ENCODE measurements at regions not wholly inside any gene's neighbourhood (a gene's known extent, or its start where the extent isn't known, plus 50 kb on each side); places are given as distances from the start of the nearest gene placed in this dataset.
A peak's percentile ranks its signal among the peaks of the same experiment; 100 is the strongest.

GRCh38 chr2:195106681-195107380 is 550.2 kb upstream of the SLC39A10 start:
- no peak overlapping the region for H2BK120ac ChIP-seq (ENCODE audit: insufficient read depth, low read length, poor library complexity)
- no peak overlapping the region for H3K4me2 ChIP-seq (ENCODE audit: low read length)
- no peak overlapping the region for H3K14ac ChIP-seq (ENCODE audit: low read length)
- no peak overlapping the region for H4K12ac ChIP-seq (ENCODE audit: low read depth, low read length)
- no peak overlapping the region for H3K18ac ChIP-seq (ENCODE audit: low read length)
- no peak overlapping the region for H3K23ac ChIP-seq (ENCODE audit: low read length)
- H3K27ac ChIP-seq (ENCODE audit: low read depth, low read length) = no peak overlapping the region
- H2AK5ac ChIP-seq (ENCODE audit: low read length) = no peak overlapping the region
- H2BK12ac ChIP-seq (ENCODE audit: low read length) = no peak overlapping the region
- H4K91ac ChIP-seq (ENCODE audit: low read depth, low read length) = no peak overlapping the region
- H3K9me3 ChIP-seq (ENCODE audit: insufficient read depth, low read depth, low read length) = no peaks in the 10 kb centered on the region
- no peaks in the 10 kb centered on the region for H3K27me3 ChIP-seq (ENCODE audit: insufficient read depth, low read length)
- no peaks in the 10 kb centered on the region for H3K36me3 ChIP-seq (ENCODE audit: control insufficient read depth in 1 of 2, insufficient read depth in 2 of 2, low read length in 2 of 2)
- H4K8ac ChIP-seq (ENCODE audit: low read depth, low read length) = no peak overlapping the region
- no peak overlapping the region for H3K9ac ChIP-seq (ENCODE audit: low read length)
- no peaks in the 10 kb centered on the region for H3K79me1 ChIP-seq (ENCODE audit: low read length)
- no peak overlapping the region for H2BK5ac ChIP-seq (ENCODE audit: low read depth, low read length, poor library complexity)
- no peaks in the 10 kb centered on the region for H3K79me2 ChIP-seq (ENCODE audit: control insufficient read depth, insufficient read depth, low read length, poor library complexity)
- H3K4me3 ChIP-seq (ENCODE audit: low read depth, low read length) = no peak overlapping the region
- H3K4ac ChIP-seq (ENCODE audit: low read depth, low read length) = no peak overlapping the region
- no peaks in the 10 kb centered on the region for H3K4me1 ChIP-seq (ENCODE audit: control insufficient read depth in 1 of 2, insufficient read depth in 2 of 2, low read length in 2 of 2)
- H2AFZ ChIP-seq (ENCODE audit: insufficient read depth, low read length, poor library complexity) = no peak overlapping the region
- WGBS (ENCODE audit: extremely low coverage, insufficient coverage, insufficient read length) = no CpG with 5 or more reads among the region's 6 CpGs
- no peak for DNase-seq

DNA sequence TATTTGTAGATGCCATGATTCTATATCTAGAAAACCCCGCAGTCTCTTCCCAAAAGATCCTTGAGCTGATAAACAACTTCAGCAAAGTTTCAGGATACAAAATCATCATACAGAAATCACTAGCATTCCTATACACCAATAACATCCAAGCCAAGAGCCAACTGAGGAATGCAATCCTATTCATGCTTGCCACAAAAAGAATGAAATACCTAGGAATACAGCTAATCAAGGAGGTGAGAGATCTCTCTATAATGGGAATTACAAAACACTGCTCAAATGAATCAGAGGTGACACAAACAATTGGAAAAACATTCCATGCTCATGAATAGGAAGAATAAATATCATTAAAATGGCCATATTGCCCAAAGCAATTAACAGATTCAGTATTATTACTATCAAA is 551.4 kb upstream of the SLC39A10 start:
- peak; percentile 18 to 48 for DNase-seq

DNA sequence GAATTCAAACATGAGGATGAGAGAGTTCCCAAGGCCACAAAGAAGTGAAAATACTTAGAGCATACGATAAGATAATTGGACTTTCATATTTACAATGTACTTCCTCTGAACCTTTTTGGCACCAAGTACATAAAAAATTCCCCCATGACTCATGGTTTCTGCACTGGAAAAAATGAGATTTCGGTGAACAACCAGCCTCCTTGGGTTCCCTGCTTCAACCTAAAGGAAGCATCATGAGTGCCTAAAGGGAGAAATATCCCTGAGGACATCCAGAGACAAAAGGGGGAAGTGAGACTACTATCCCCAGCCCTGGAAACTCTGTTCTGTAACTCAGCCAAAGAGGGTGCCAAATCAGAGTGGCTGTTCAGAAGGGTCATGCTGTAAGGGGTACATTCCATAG is 562.7 kb upstream of the SLC39A10 start:
- Histone ChIP-seq H2AK5ac (ENCODE audit: low read length) (no peak overlapping the region), H2BK12ac (ENCODE audit: low read length) (no peak overlapping the region), H4K91ac (ENCODE audit: low read depth, low read length) (no peak overlapping the region), H3K4me1 (ENCODE audit: control insufficient read depth in 1 of 2, insufficient read depth in 2 of 2, low read length in 2 of 2) (no peaks in the 10 kb centered on the region), H3K79me1 (ENCODE audit: low read length) (no peaks in the 10 kb centered on the region), H3K23ac (ENCODE audit: low read length) (no peak overlapping the region), H3K79me2 (ENCODE audit: control insufficient read depth, insufficient read depth, low read length, poor library complexity) (no peaks in the 10 kb centered on the region), H2BK120ac (ENCODE audit: insufficient read depth, low read length, poor library complexity) (no peak overlapping the region), H3K9ac (ENCODE audit: low read length) (no peak overlapping the region), H3K9me3 (ENCODE audit: insufficient read depth, low read depth, low read length) (no peaks in the 10 kb centered on the region), H2AFZ (ENCODE audit: insufficient read depth, low read length, poor library complexity) (no peak overlapping the region), H3K36me3 (ENCODE audit: control insufficient read depth in 1 of 2, insufficient read depth in 2 of 2, low read length in 2 of 2) (no peaks in the 10 kb centered on the region), H3K4me2 (ENCODE audit: low read length) (no peak overlapping the region), H3K4ac (ENCODE audit: low read depth, low read length) (no peak overlapping the region), H3K14ac (ENCODE audit: low read length) (no peak overlapping the region), H3K4me3 (ENCODE audit: low read depth, low read length) (no peak overlapping the region), H3K27me3 (ENCODE audit: insufficient read depth, low read length) (no peaks in the 10 kb centered on the region), H3K27ac (ENCODE audit: low read depth, low read length) (no peak overlapping the region), H2BK5ac (ENCODE audit: low read depth, low read length, poor library complexity) (no peak overlapping the region), H4K12ac (ENCODE audit: low read depth, low read length) (no peak overlapping the region), H4K8ac (ENCODE audit: low read depth, low read length) (no peak overlapping the region), H3K18ac (ENCODE audit: low read length) (no peak overlapping the region)
- WGBS (ENCODE audit: extremely low coverage, insufficient coverage, insufficient read length) = no CpG with 5 or more reads among the region's 2 CpGs
- no peak for DNase-seq

More for the DNA sequence above, 551.4 kb upstream of the SLC39A10 start:
- H3K9me3 ChIP-seq (ENCODE audit: insufficient read depth, low read depth, low read length) = no peaks in the 10 kb centered on the region
- H3K4me3 ChIP-seq (ENCODE audit: low read depth, low read length) = no peak overlapping the region
- H3K79me2 ChIP-seq (ENCODE audit: control insufficient read depth, insufficient read depth, low read length, poor library complexity) = no peaks in the 10 kb centered on the region
- no peak overlapping the region for H2BK120ac ChIP-seq (ENCODE audit: insufficient read depth, low read length, poor library complexity)
- whole genome bisulfite sequencing (ENCODE audit: extremely low coverage, insufficient coverage, insufficient read length) = no CpG with 5 or more reads among the region's 1 CpG
- no peak overlapping the region for H3K9ac ChIP-seq (ENCODE audit: low read length)
- no peak overlapping the region for H2AFZ ChIP-seq (ENCODE audit: insufficient read depth, low read length, poor library complexity)
- no peaks in the 10 kb centered on the region for H3K36me3 ChIP-seq (ENCODE audit: control insufficient read depth in 1 of 2, insufficient read depth in 2 of 2, low read length in 2 of 2)
- no peaks in the 10 kb centered on the region for H3K4me1 ChIP-seq (ENCODE audit: control insufficient read depth in 1 of 2, insufficient read depth in 2 of 2, low read length in 2 of 2)
- no peak overlapping the region for H3K18ac ChIP-seq (ENCODE audit: low read length)
- no peak overlapping the region for H2BK12ac ChIP-seq (ENCODE audit: low read length)
- no peaks in the 10 kb centered on the region for H3K79me1 ChIP-seq (ENCODE audit: low read length)
- no peak overlapping the region for H4K91ac ChIP-seq (ENCODE audit: low read depth, low read length)
- no peak overlapping the region for H3K14ac ChIP-seq (ENCODE audit: low read length)
- H2BK5ac ChIP-seq (ENCODE audit: low read depth, low read length, poor library complexity) = no peak overlapping the region
- H3K23ac ChIP-seq (ENCODE audit: low read length) = no peak overlapping the region
- H4K8ac ChIP-seq (ENCODE audit: low read depth, low read length) = no peak overlapping the region
- H2AK5ac ChIP-seq (ENCODE audit: low read length) = no peak overlapping the region
- no peaks in the 10 kb centered on the region for H3K27me3 ChIP-seq (ENCODE audit: insufficient read depth, low read length)
- no peak overlapping the region for H3K4ac ChIP-seq (ENCODE audit: low read depth, low read length)
- no peak overlapping the region for H3K27ac ChIP-seq (ENCODE audit: low read depth, low read length)
- no peak overlapping the region for H4K12ac ChIP-seq (ENCODE audit: low read depth, low read length)
- H3K4me2 ChIP-seq (ENCODE audit: low read length) = no peak overlapping the region

- no peak overlapping the region for H3K4ac ChIP-seq (ENCODE audit: low read depth, low read length)
- H3K9ac ChIP-seq (ENCODE audit: low read length) = no peak overlapping the region
- H3K79me2 ChIP-seq (ENCODE audit: control insufficient read depth, insufficient read depth, low read length, poor library complexity) = no peaks in the 10 kb centered on the region
- no peak overlapping the region for H2BK12ac ChIP-seq (ENCODE audit: low read length)
- no peak overlapping the region for H3K14ac ChIP-seq (ENCODE audit: low read length)
- no peaks in the 10 kb centered on the region for H3K9me3 ChIP-seq (ENCODE audit: insufficient read depth, low read depth, low read length)
- no peaks in the 10 kb centered on the region for H3K36me3 ChIP-seq (ENCODE audit: control insufficient read depth in 1 of 2, insufficient read depth in 2 of 2, low read length in 2 of 2)
- no peak overlapping the region for H2AFZ ChIP-seq (ENCODE audit: insufficient read depth, low read length, poor library complexity)
- no peak overlapping the region for H3K4me3 ChIP-seq (ENCODE audit: low read depth, low read length)
- H3K27ac ChIP-seq (ENCODE audit: low read depth, low read length) = no peak overlapping the region
- no peak overlapping the region for H4K91ac ChIP-seq (ENCODE audit: low read depth, low read length)
- no peak overlapping the region for H3K18ac ChIP-seq (ENCODE audit: low read length)
- H2BK5ac ChIP-seq (ENCODE audit: low read depth, low read length, poor library complexity) = no peak overlapping the region
- H4K12ac ChIP-seq (ENCODE audit: low read depth, low read length) = no peak overlapping the region
- H3K4me1 ChIP-seq (ENCODE audit: control insufficient read depth in 1 of 2, insufficient read depth in 2 of 2, low read length in 2 of 2) = no peaks in the 10 kb centered on the region
- H3K23ac ChIP-seq (ENCODE audit: low read length) = no peak overlapping the region
- no peak overlapping the region for H4K8ac ChIP-seq (ENCODE audit: low read depth, low read length)
- H3K27me3 ChIP-seq (ENCODE audit: insufficient read depth, low read length) = no peaks in the 10 kb centered on the region
- H3K4me2 ChIP-seq (ENCODE audit: low read length) = no peak overlapping the region
- no peak overlapping the region for H2AK5ac ChIP-seq (ENCODE audit: low read length)
- H2BK120ac ChIP-seq (ENCODE audit: insufficient read depth, low read length, poor library complexity) = no peak overlapping the region
- no peak for DNase-seq
- H3K79me1 ChIP-seq (ENCODE audit: low read length) = no peaks in the 10 kb centered on the region
These were observed 564.7 kb upstream of the SLC39A10 start for GRCh38 chr2:195092341-195092740.

All from trophoblast cell (in vitro differentiated cells and primary cell).